H1 (cell line): ENCODE measurements at regions not wholly inside any gene's neighbourhood (a gene's known extent, or its start where the extent isn't known, plus 50 kb on each side); places are given as distances from the start of the nearest gene placed in this dataset.

ENCODE experiments used
- CTBP2 ChIP-seq: IDR thresholded peaks from 2 replicates; pipeline ENCODE4 v1.7.0; 2011; ENCODE audit warnings: borderline replicate concordance, mild to moderate bottlenecking, moderate library complexity, mixed read lengths, low read length; ENCODE audit not compliant: insufficient read depth, insufficient read length
- EGR1 ChIP-seq: IDR thresholded peaks from 2 replicates; pipeline ENCODE4 v1.6.1; 2011; ENCODE audit warnings: low read depth, low read length, borderline replicate concordance
- FOSL1 ChIP-seq: IDR thresholded peaks from 2 replicates; pipeline ENCODE4 v1.6.1; 2011; ENCODE audit warnings: mild to moderate bottlenecking, low read depth, low read length, moderate library complexity; ENCODE audit not compliant: insufficient read depth
- GABPA ChIP-seq: IDR thresholded peaks from 2 replicates; pipeline ENCODE4 v1.6.1; 2011; ENCODE audit warnings: mild to moderate bottlenecking, low read length, moderate library complexity, borderline replicate concordance; ENCODE audit not compliant: insufficient read depth
- MAFK ChIP-seq: IDR thresholded peaks from 2 replicates; pipeline ENCODE4 v1.6.1; 2012; ENCODE audit warnings: low read depth, mild to moderate bottlenecking, improper control_type of control experiment, low read length
- TAF7 ChIP-seq: optimal IDR thresholded peaks from 2 replicates; pipeline ENCODE3; 2011; ENCODE audit warnings: low read depth, mild to moderate bottlenecking, inconsistent platforms, low read length, moderate library complexity, borderline replicate concordance

GRCh38 chr16:86740906-86741799, 162.8 kb downstream of the FOXL1 start (continued):
- TF ChIP-seq TAF7 = no peak
- TF ChIP-seq CTBP2 = no peak
- no peak for TF ChIP-seq EGR1
- TF ChIP-seq MAFK = no peak
- TF ChIP-seq FOSL1 = no peak
- TF ChIP-seq GABPA = no peak
